Ascending aorta (tissue), 2 donors: ENCODE measurements at regions not wholly inside any gene's neighbourhood (a gene's known extent, or its start where the extent isn't known, plus 50 kb on each side); places are given as distances from the start of the nearest gene placed in this dataset.

Experiments
- DNase-seq, 2 donors: peaks; one replicate each; pipeline ENCODE4 v3.0.0-alpha.2; 2019; ENCODE audit warnings: low spot score in 2 of 2
- H3K27ac ChIP-seq, 2 donors: fragments of 200-600 bp; sonication (generic); one replicate each; pipeline ENCODE4 v1.5.1; 2016 to 2017; ENCODE audit warnings: mild to moderate bottlenecking in 1 of 2
- H3K27me3 ChIP-seq: fragments of 200-600 bp; sonication (generic); one replicate; pipeline ENCODE4 v1.5.1; 2017
- H3K36me3 ChIP-seq, 2 donors: fragments of 200-600 bp; sonication (generic); one replicate each; pipeline ENCODE4 v1.5.1; 2016
- H3K4me1 ChIP-seq, 2 donors: fragments of 200-600 bp; sonication (generic); one replicate each; pipeline ENCODE4 v1.5.1; 2016 to 2017; ENCODE audit warnings: mild to moderate bottlenecking in 1 of 2
- H3K4me3 ChIP-seq, 2 donors: fragments of 200-600 bp; sonication (generic); one replicate each; pipeline ENCODE4 v1.5.1; 2016 to 2017; ENCODE audit warnings: mild to moderate bottlenecking in 1 of 2
- H3K9me3 ChIP-seq, 2 donors: fragments of 200-600 bp; sonication (generic); one replicate each; pipeline ENCODE4 v1.5.1; 2016
- CTCF ChIP-seq, 3 experiments: fragments of 200-600 bp in 2 of 3; fragments of 450-650 bp in 1 of 3; sonication (generic) in 2 of 3; IDR thresholded peaks; one replicate each; pipeline ENCODE4 v1.5.1; 2016 to 2019; ENCODE audit warnings: antibody characterized with exemption in 3 of 3, mild to moderate bottlenecking in 1 of 3, moderate library complexity in 1 of 3
- intact Hi-C: fragments of 100-400 bp; cut with DNase I; formaldehyde crosslinking; loops from one replicate; pipeline ENCODE4 v1.15.1; 2023

GRCh38 chr2:11032396-11032795 is 120.7 kb downstream of the KCNF1 start:
- no peak overlapping the region for H3K4me3 ChIP-seq

GRCh38 chr2:11033114-11033513 is 121.4 kb downstream of the KCNF1 start:
- TF ChIP-seq CTCF (IDR thresholded peaks at IDR 0.05), result no peak
- Histone ChIP-seq H3K36me3 (no peaks in the 10 kb centered on the region), H3K9me3 (peaks cover 0 to 10% of the 10 kb centered on the region in 2 donors), H3K4me3 (no peak overlapping the region), H3K27me3 (no peaks in the 10 kb centered on the region), H3K4me1 (no peaks in the 10 kb centered on the region), H3K27ac (no peak overlapping the region)
- DNase-seq, result no peak
- intact Hi-C loops, result no loop called here

More at GRCh38 chr2:11032396-11032795, 120.7 kb downstream of the KCNF1 start:
- intact Hi-C loops, result no loop called here
- H3K27ac ChIP-seq, result no peak overlapping the region
- DNase-seq, result no peak
- no peaks in the 10 kb centered on the region for H3K36me3 ChIP-seq
- H3K9me3 ChIP-seq, result peaks cover 0 to 8% of the 10 kb centered on the region in 2 donors
- TF ChIP-seq CTCF (IDR thresholded peaks at IDR 0.05), result no peak
- no peaks in the 10 kb centered on the region for H3K27me3 ChIP-seq
- no peaks in the 10 kb centered on the region for H3K4me1 ChIP-seq

- intact Hi-C loops, result no loop called here
- H3K27me3 ChIP-seq, result no peaks in the 10 kb centered on the region
Measured at GRCh38 chr2:11038641-11039040, 116.6 kb upstream of the SLC66A3 start.

GRCh38 chr2:11040992-11041391 is 114.3 kb upstream of the SLC66A3 start:
- no peak for TF ChIP-seq CTCF (IDR thresholded peaks at IDR 0.05)
- DNase-seq, result no peak
- no peaks in the 10 kb centered on the region for H3K36me3 ChIP-seq
- H3K27ac ChIP-seq, result no peak overlapping the region
- no peaks in the 10 kb centered on the region for H3K4me1 ChIP-seq
- intact Hi-C loops, result no loop called here
- peaks cover 7 to 20% of the 10 kb centered on the region in 2 donors for H3K9me3 ChIP-seq
- H3K27me3 ChIP-seq, result no peaks in the 10 kb centered on the region
- no peak overlapping the region for H3K4me3 ChIP-seq

More at GRCh38 chr2:11038641-11039040, 116.6 kb upstream of the SLC66A3 start:
- Histone ChIP-seq H3K36me3 (no peaks in the 10 kb centered on the region), H3K4me1 (no peaks in the 10 kb centered on the region), H3K9me3 (peaks cover 7 to 21% of the 10 kb centered on the region in 2 donors), H3K4me3 (no peak overlapping the region), H3K27ac (no peak overlapping the region)
- no peak for DNase-seq
- no peak for TF ChIP-seq CTCF (IDR thresholded peaks at IDR 0.05)

- Histone ChIP-seq H3K27ac (no peak overlapping the region), H3K36me3 (no peaks in the 10 kb centered on the region), H3K9me3 (peaks cover 7 to 15% of the 10 kb centered on the region in 2 donors), H3K4me3 (no peak overlapping the region), H3K4me1 (no peaks in the 10 kb centered on the region), H3K27me3 (no peaks in the 10 kb centered on the region)
- no peak for TF ChIP-seq CTCF (IDR thresholded peaks at IDR 0.05)
- no peak for DNase-seq
- intact Hi-C loops, result no loop called here
Measured at GRCh38 chr2:11042841-11043240, 112.4 kb upstream of the SLC66A3 start.

GRCh38 chr2:11043245-11043644 is 112.0 kb upstream of the SLC66A3 start:
- Histone ChIP-seq H3K9me3 (peaks cover 7 to 12% of the 10 kb centered on the region in 2 donors), H3K27ac (no peak overlapping the region), H3K4me3 (no peak overlapping the region), H3K27me3 (no peaks in the 10 kb centered on the region), H3K36me3 (no peaks in the 10 kb centered on the region), H3K4me1 (no peaks in the 10 kb centered on the region)
- no peak for TF ChIP-seq CTCF (IDR thresholded peaks at IDR 0.05)
- intact Hi-C loops, result no loop called here
- no peak for DNase-seq
